ENCODE measurements at regions not wholly inside any gene's neighbourhood (a gene's known extent, or its start where the extent isn't known, plus 50 kb on each side); places are given as distances from the start of the nearest gene placed in this dataset.

DNA sequence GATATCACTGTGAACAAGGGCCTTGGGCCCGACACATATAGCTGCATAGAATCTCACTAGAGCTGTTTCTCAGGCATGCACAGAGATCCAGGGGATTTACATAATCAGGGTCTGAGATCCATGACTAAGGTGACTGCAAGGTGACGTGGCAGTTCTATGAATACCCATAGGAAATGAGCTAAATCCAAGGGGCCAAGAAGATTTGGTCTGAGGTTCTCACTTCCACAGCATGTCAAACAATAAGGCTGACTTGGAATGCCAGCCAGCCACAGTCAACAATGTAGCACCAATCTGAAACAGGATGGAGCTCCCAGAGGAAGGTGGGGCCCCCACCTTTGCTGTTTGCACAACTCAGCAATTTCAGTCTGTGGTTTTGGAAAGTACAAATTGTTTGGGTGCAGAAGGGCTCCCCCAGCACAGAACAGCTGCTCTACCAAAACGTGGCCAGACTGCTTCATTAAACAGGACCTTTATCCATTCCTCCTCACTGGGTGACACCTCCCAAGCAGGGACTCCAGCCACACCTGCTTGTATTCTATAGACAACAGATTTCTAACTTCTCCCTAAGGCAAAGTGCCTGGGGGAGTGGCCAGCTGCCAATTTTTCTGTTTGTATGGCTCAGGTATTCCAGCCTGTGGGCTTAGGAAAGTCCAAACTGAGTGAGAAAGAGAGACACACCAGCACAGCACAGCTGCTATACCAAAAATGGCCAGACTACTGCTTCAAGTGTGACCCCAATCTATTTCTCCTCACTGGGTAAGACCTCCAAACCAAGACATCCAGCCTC is 333.4 kb downstream of the KDM5D start:
- Histone ChIP-seq H3K36me3 (ENCODE audit: low read depth) (no peaks in the 10 kb centered on the region), H3K4me1 (ENCODE audit: insufficient read depth, poor library complexity, severe bottlenecking) (peaks cover 19% of the 10 kb centered on the region), H3K27ac (ENCODE audit: poor library complexity, severe bottlenecking) (peak overlapping the region; percentile 64), H3K9me3 (ENCODE audit: severe bottlenecking) (no peaks in the 10 kb centered on the region), H3K27me3 (ENCODE audit: insufficient read depth, poor library complexity, severe bottlenecking) (no peaks in the 10 kb centered on the region), H3K4me3 (ENCODE audit: severe bottlenecking) (no peak overlapping the region)
- TF ChIP-seq, protein P1, sequence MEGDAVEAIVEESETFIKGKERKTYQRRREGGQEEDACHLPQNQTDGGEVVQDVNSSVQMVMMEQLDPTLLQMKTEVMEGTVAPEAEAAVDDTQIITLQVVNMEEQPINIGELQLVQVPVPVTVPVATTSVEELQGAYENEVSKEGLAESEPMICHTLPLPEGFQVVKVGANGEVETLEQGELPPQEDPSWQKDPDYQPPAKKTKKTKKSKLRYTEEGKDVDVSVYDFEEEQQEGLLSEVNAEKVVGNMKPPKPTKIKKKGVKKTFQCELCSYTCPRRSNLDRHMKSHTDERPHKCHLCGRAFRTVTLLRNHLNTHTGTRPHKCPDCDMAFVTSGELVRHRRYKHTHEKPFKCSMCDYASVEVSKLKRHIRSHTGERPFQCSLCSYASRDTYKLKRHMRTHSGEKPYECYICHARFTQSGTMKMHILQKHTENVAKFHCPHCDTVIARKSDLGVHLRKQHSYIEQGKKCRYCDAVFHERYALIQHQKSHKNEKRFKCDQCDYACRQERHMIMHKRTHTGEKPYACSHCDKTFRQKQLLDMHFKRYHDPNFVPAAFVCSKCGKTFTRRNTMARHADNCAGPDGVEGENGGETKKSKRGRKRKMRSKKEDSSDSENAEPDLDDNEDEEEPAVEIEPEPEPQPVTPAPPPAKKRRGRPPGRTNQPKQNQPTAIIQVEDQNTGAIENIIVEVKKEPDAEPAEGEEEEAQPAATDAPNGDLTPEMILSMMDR (IDR thresholded peaks at IDR 0.05; ENCODE audit: poor library complexity, severe bottlenecking): no peak
- DNase-seq (ENCODE audit: low spot score) (peak; percentile 81), ATAC-seq (ENCODE audit: low read depth) (peak; percentile 96)

DNA sequence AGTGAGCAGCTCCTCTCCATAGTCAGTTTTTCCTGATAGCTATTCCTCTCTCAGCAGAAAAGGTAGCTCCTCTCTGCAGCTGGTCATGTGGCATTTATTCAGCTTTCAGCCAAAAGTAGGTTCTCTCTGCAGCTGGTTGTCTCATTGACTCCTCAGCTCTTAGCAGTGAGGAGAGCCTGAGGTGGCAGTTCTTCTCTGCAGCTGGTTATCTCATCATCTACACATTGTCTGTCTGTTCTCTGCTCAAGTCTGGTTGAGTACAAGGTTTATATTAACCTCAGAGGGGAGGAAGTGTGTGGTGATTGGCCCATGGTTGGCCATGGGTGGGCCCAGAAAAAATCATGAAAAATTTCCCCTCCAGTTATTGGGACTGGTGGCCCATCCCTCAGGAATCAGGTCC is 338.3 kb downstream of the KDM5D start:
- H3K27ac ChIP-seq (ENCODE audit: poor library complexity, severe bottlenecking): no peak overlapping the region
- H3K36me3 ChIP-seq (ENCODE audit: low read depth): no peaks in the 10 kb centered on the region
- peaks cover 11% of the 10 kb centered on the region for H3K4me1 ChIP-seq (ENCODE audit: insufficient read depth, poor library complexity, severe bottlenecking)
- DNase-seq (ENCODE audit: low spot score): no peak
- no peak for ATAC-seq (ENCODE audit: low read depth)
- H3K9me3 ChIP-seq (ENCODE audit: severe bottlenecking): no peaks in the 10 kb centered on the region
- TF ChIP-seq, protein P1 (IDR thresholded peaks at IDR 0.05; ENCODE audit: poor library complexity, severe bottlenecking): no peak
- no peaks in the 10 kb centered on the region for H3K27me3 ChIP-seq (ENCODE audit: insufficient read depth, poor library complexity, severe bottlenecking)
- no peak overlapping the region for H3K4me3 ChIP-seq (ENCODE audit: severe bottlenecking)

DNA sequence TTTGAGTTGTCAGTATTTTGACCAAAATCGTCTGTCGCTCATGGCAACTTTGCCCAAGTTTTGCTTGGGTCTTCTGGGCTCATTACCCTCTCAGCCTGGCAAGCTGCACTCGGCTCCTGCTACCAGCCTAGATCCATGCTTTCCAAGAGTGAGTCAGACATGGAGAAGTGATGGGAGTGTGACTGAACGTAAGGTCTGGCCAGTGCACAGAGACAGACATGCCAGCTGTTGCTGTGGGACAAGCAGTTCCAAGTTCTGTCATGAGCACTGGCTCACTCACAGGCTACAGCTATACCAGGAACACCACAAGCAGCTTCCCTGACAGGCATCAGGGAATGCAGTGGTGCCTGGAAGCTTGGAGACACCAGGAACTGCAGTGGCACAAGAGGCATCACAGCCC is 338.9 kb downstream of the KDM5D start:
- peaks cover 4% of the 10 kb centered on the region for H3K4me1 ChIP-seq (ENCODE audit: insufficient read depth, poor library complexity, severe bottlenecking)
- H3K4me3 ChIP-seq (ENCODE audit: severe bottlenecking): no peak overlapping the region
- H3K27ac ChIP-seq (ENCODE audit: poor library complexity, severe bottlenecking): no peak overlapping the region
- ATAC-seq (ENCODE audit: low read depth) (0 out of 3 replicates have a peak, but pooled peaks have one; percentile 38), DNase-seq (ENCODE audit: low spot score) (no peak)
- TF ChIP-seq, protein P1 (IDR thresholded peaks at IDR 0.05; ENCODE audit: poor library complexity, severe bottlenecking): no peak
- H3K27me3 ChIP-seq (ENCODE audit: insufficient read depth, poor library complexity, severe bottlenecking): no peaks in the 10 kb centered on the region
- no peaks in the 10 kb centered on the region for H3K9me3 ChIP-seq (ENCODE audit: severe bottlenecking)
- H3K36me3 ChIP-seq (ENCODE audit: low read depth): no peaks in the 10 kb centered on the region

DNA sequence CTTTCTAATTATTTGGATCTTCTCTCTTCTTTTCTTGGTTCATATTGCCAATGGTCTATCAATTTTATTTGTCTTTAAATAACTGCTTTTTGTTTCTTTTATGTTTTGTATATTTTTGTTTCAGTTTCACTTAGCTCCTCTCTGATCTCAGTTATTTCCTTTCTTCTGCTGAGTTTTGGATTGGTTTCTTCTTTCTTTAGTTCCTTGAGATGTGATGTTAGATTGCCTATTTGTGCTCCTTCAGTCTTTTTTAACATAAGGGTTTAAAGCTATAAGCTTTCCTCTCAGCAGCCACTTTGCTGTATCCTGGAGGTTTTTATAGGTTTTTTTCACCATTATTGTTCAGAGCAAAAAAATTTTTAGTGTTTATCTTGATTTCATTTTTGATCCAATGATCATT is 351.6 kb downstream of the KDM5D start:
- no peaks in the 10 kb centered on the region for H3K27me3 ChIP-seq (ENCODE audit: insufficient read depth, poor library complexity, severe bottlenecking)
- DNase-seq (ENCODE audit: low spot score): no peak
- no peak overlapping the region for H3K27ac ChIP-seq (ENCODE audit: poor library complexity, severe bottlenecking)
- no peaks in the 10 kb centered on the region; the same call in 1 of the 2 replicates for H3K36me3 ChIP-seq (ENCODE audit: low read depth)
- no peak overlapping the region for H3K4me3 ChIP-seq (ENCODE audit: severe bottlenecking)
- H3K9me3 ChIP-seq (ENCODE audit: severe bottlenecking): no peaks in the 10 kb centered on the region
- TF ChIP-seq, protein P1 (IDR thresholded peaks at IDR 0.05; ENCODE audit: poor library complexity, severe bottlenecking): no peak
- H3K4me1 ChIP-seq (ENCODE audit: insufficient read depth, poor library complexity, severe bottlenecking): no peaks in the 10 kb centered on the region
- no peak for ATAC-seq (ENCODE audit: low read depth)

DNA sequence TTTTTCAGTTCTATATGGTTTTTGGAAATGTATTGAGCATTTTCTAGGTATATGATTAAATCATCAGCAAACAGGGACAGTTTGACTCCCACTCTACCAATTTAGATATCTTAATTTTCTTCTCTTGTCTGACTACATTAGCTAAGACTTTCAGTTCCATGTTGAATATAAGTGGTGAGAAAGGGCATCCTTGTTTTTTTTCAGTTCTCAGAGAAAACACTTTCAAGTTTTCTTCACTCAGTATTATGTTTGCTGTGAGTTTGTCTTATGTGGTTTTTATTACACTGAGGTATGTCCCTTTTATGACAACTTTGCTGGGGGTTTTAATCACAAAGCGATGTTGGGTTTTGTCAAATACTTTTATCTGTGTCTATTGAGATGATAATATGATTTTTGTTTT is 352.6 kb downstream of the KDM5D start:
- no peak overlapping the region for H3K4me3 ChIP-seq (ENCODE audit: severe bottlenecking)
- H3K27ac ChIP-seq (ENCODE audit: poor library complexity, severe bottlenecking): no peak overlapping the region
- ATAC-seq (ENCODE audit: low read depth): no peak
- H3K36me3 ChIP-seq (ENCODE audit: low read depth): no peaks in the 10 kb centered on the region
- no peaks in the 10 kb centered on the region for H3K27me3 ChIP-seq (ENCODE audit: insufficient read depth, poor library complexity, severe bottlenecking)
- no peaks in the 10 kb centered on the region for H3K4me1 ChIP-seq (ENCODE audit: insufficient read depth, poor library complexity, severe bottlenecking)
- DNase-seq (ENCODE audit: low spot score): no peak
- TF ChIP-seq, protein P1 (IDR thresholded peaks at IDR 0.05; ENCODE audit: poor library complexity, severe bottlenecking): no peak
- H3K9me3 ChIP-seq (ENCODE audit: severe bottlenecking): no peaks in the 10 kb centered on the region
